ENCODE measurements at regions not wholly inside any gene's neighbourhood (a gene's known extent, or its start where the extent isn't known, plus 50 kb on each side); places are given as distances from the start of the nearest gene placed in this dataset.

DNA sequence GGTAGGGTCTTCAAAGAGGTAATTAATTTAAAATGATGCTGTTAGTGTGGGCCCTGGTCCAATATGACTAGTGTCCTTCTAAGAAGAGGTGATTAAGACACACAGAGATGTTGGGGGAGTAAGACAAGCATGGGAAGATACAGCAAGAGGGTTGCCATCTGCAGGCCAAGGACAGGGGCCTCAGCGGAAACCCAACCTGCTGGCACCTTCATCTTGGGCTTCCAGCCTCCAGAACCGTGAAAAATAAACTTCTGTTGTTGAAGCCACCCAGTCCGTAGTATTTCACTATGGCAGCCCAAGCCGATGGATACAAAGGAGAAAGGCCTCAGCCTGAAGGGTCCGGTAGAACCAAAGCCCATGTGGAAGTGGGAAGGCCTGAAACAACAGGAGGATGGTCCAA lies 161.7 kb upstream of the UBE2E1 start:
- no peak overlapping the region for H3K4me3 ChIP-seq (ENCODE audit: low read length, poor library complexity, severe bottlenecking)
- TF ChIP-seq EZH2phosphoT487 (IDR thresholded peaks at IDR 0.05; ENCODE audit: borderline replicate concordance) = no peak
- TF ChIP-seq, protein P1, sequence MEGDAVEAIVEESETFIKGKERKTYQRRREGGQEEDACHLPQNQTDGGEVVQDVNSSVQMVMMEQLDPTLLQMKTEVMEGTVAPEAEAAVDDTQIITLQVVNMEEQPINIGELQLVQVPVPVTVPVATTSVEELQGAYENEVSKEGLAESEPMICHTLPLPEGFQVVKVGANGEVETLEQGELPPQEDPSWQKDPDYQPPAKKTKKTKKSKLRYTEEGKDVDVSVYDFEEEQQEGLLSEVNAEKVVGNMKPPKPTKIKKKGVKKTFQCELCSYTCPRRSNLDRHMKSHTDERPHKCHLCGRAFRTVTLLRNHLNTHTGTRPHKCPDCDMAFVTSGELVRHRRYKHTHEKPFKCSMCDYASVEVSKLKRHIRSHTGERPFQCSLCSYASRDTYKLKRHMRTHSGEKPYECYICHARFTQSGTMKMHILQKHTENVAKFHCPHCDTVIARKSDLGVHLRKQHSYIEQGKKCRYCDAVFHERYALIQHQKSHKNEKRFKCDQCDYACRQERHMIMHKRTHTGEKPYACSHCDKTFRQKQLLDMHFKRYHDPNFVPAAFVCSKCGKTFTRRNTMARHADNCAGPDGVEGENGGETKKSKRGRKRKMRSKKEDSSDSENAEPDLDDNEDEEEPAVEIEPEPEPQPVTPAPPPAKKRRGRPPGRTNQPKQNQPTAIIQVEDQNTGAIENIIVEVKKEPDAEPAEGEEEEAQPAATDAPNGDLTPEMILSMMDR (conservative IDR thresholded peaks at IDR 0.05; ENCODE audit: low read length) = no peak
- no peak overlapping the region for H3K9ac ChIP-seq (ENCODE audit: low read depth, low read length, poor library complexity, severe bottlenecking)
- no peaks in the 10 kb centered on the region for H3K36me3 ChIP-seq (ENCODE audit: insufficient read depth, low read length)
- no peaks in the 10 kb centered on the region for H3K9me3 ChIP-seq (ENCODE audit: insufficient read depth, low read depth, low read length)
- H3K9me2 ChIP-seq (replicated peaks; ENCODE audit: low read depth, low read length) = no peaks in the 10 kb centered on the region
- no peaks in the 10 kb centered on the region for H3F3A ChIP-seq (ENCODE audit: low read depth)
- H3K4me1 ChIP-seq (ENCODE audit: insufficient read depth, low read length, poor library complexity, severe bottlenecking) = peaks cover 5% of the 10 kb centered on the region
- no peak overlapping the region for H3K4me2 ChIP-seq (ENCODE audit: low read depth, low read length, poor library complexity, severe bottlenecking)
- H3K79me2 ChIP-seq (ENCODE audit: insufficient read depth, low read length) = no peaks in the 10 kb centered on the region
- no peaks in the 10 kb centered on the region for H4K20me1 ChIP-seq (ENCODE audit: insufficient read depth, low read length, poor library complexity, severe bottlenecking)
- H3K27me3 ChIP-seq (ENCODE audit: insufficient read depth, low read length, poor library complexity, severe bottlenecking) = no peaks in the 10 kb centered on the region
- H2AFZ ChIP-seq (ENCODE audit: low read length) = no peak overlapping the region

- no peaks in the 10 kb centered on the region for H3K9me2 ChIP-seq (replicated peaks; ENCODE audit: low read depth, low read length)
- no peaks in the 10 kb centered on the region for H3F3A ChIP-seq (ENCODE audit: low read depth)
- H2AFZ ChIP-seq (ENCODE audit: low read length) = no peak overlapping the region
- H3K79me2 ChIP-seq (ENCODE audit: insufficient read depth, low read length) = no peaks in the 10 kb centered on the region
- H3K4me2 ChIP-seq (ENCODE audit: low read depth, low read length, poor library complexity, severe bottlenecking) = no peak overlapping the region
- H4K20me1 ChIP-seq (ENCODE audit: insufficient read depth, low read length, poor library complexity, severe bottlenecking) = no peaks in the 10 kb centered on the region
- no peaks in the 10 kb centered on the region for H3K36me3 ChIP-seq (ENCODE audit: insufficient read depth, low read length)
- H3K9me3 ChIP-seq (ENCODE audit: insufficient read depth, low read depth, low read length) = no peaks in the 10 kb centered on the region
- H3K9ac ChIP-seq (ENCODE audit: low read depth, low read length, poor library complexity, severe bottlenecking) = no peak overlapping the region
- H3K4me1 ChIP-seq (ENCODE audit: insufficient read depth, low read length, poor library complexity, severe bottlenecking) = peaks cover 9% of the 10 kb centered on the region
- TF ChIP-seq, protein P1 (conservative IDR thresholded peaks at IDR 0.05; ENCODE audit: low read length) = no peak
- TF ChIP-seq EZH2phosphoT487 (IDR thresholded peaks at IDR 0.05; ENCODE audit: borderline replicate concordance) = no peak
- H3K4me3 ChIP-seq (ENCODE audit: low read length, poor library complexity, severe bottlenecking) = no peak overlapping the region
- no peaks in the 10 kb centered on the region for H3K27me3 ChIP-seq (ENCODE audit: insufficient read depth, low read length, poor library complexity, severe bottlenecking)
These were observed 161.1 kb upstream of the UBE2E1 start for GRCh38 chr3:23644676-23645075.

DNA sequence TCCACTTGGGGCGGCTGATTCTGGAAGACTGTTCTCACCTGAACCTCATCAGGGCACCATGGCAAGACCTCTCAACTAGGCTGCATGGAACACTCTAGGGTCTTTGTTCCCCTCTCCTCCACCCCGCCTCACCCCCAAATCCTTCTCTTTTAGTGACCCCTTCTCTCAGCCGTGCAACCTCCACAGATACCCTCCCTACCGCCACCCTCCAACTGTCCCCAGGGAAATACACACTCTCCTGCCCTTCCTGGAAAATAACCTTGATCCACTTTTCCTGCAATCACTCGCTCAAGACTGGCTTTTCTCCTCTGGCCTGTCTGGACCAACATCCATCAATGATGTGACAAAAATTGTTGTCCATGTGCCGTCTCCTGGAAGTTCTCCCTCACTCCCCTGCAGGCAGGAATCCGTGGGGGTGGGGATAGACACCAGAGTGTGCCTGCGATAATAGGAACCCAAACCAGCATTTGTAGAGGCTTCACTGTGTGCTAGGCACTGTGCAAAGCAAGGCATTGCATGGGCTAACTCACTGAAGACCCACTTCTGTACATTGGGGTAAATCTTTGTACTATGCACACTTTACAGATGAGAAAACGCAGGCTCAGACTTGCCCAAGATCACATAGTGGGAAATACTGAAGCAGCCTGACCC lies 160.1 kb upstream of the UBE2E1 start:
- H3K4me2 ChIP-seq (ENCODE audit: low read depth, low read length, poor library complexity, severe bottlenecking) = no peak overlapping the region
- H2AFZ ChIP-seq (ENCODE audit: low read length) = no peak overlapping the region
- no peaks in the 10 kb centered on the region for H3K9me2 ChIP-seq (replicated peaks; ENCODE audit: low read depth, low read length)
- H3K79me2 ChIP-seq (ENCODE audit: insufficient read depth, low read length) = no peaks in the 10 kb centered on the region
- H3K4me3 ChIP-seq (ENCODE audit: low read length, poor library complexity, severe bottlenecking) = no peak overlapping the region
- no peaks in the 10 kb centered on the region for H3K27me3 ChIP-seq (ENCODE audit: insufficient read depth, low read length, poor library complexity, severe bottlenecking)
- H3F3A ChIP-seq (ENCODE audit: low read depth) = no peaks in the 10 kb centered on the region
- H3K9ac ChIP-seq (ENCODE audit: low read depth, low read length, poor library complexity, severe bottlenecking) = no peak overlapping the region
- TF ChIP-seq, protein P1 (conservative IDR thresholded peaks at IDR 0.05; ENCODE audit: low read length) = no peak
- TF ChIP-seq EZH2phosphoT487 (IDR thresholded peaks at IDR 0.05; ENCODE audit: borderline replicate concordance) = no peak
- H3K9me3 ChIP-seq (ENCODE audit: insufficient read depth, low read depth, low read length) = no peaks in the 10 kb centered on the region
- H3K4me1 ChIP-seq (ENCODE audit: insufficient read depth, low read length, poor library complexity, severe bottlenecking) = peaks cover 16% of the 10 kb centered on the region
- no peaks in the 10 kb centered on the region for H4K20me1 ChIP-seq (ENCODE audit: insufficient read depth, low read length, poor library complexity, severe bottlenecking)
- no peaks in the 10 kb centered on the region for H3K36me3 ChIP-seq (ENCODE audit: insufficient read depth, low read length)

Measured in Loucy (cell line).